Cortex of kidney (tissue), 1 donor: ENCODE measurements at regions not wholly inside any gene's neighbourhood (a gene's known extent, or its start where the extent isn't known, plus 50 kb on each side); places are given as distances from the start of the nearest gene placed in this dataset.
"Not testable (repeated sequence)": the region's sequence is repeated elsewhere in the genome, so short reads cannot be mapped to it uniquely, and the experiment has no call there.

Experiments
- DNase-seq: peaks from one replicate; lab custom pipeline; 2025; lab: John Stamatoyannopoulos, UW

GRCh38 chr16:85220964-85221731, 108.9 kb upstream of the CIBAR2 start:
- no peak for DNase-seq

DNA sequence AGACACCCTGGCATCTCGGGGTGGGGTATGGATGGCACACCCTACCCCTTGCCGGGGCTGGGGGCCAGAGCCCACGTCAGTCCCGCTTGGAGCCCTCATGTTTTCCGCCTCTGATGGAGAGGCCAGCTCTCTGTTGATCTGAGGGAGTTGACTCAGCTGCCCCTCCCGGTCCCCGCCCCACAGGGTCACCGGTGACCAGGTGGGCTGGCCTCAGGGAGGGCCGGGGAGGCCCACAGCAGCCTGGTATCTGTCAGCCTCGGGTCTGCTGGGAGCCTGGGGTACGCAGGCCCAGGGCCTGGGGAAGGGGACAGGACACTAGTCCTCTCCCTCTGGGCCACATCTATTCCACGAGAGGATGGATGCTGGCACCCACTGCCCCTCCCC, 109.5 kb upstream of the CIBAR2 start:
- no peak for DNase-seq

GRCh38 chr16:85222155-85222863, 110.0 kb upstream of the CIBAR2 start:
- no peak for DNase-seq

- DNase-seq = no peak
Measured at GRCh38 chr16:85225257-85225656, 113.0 kb upstream of the CIBAR2 start.

GRCh38 chr16:85225721-85226120, 113.4 kb upstream of the CIBAR2 start:
- DNase-seq = no peak

DNA sequence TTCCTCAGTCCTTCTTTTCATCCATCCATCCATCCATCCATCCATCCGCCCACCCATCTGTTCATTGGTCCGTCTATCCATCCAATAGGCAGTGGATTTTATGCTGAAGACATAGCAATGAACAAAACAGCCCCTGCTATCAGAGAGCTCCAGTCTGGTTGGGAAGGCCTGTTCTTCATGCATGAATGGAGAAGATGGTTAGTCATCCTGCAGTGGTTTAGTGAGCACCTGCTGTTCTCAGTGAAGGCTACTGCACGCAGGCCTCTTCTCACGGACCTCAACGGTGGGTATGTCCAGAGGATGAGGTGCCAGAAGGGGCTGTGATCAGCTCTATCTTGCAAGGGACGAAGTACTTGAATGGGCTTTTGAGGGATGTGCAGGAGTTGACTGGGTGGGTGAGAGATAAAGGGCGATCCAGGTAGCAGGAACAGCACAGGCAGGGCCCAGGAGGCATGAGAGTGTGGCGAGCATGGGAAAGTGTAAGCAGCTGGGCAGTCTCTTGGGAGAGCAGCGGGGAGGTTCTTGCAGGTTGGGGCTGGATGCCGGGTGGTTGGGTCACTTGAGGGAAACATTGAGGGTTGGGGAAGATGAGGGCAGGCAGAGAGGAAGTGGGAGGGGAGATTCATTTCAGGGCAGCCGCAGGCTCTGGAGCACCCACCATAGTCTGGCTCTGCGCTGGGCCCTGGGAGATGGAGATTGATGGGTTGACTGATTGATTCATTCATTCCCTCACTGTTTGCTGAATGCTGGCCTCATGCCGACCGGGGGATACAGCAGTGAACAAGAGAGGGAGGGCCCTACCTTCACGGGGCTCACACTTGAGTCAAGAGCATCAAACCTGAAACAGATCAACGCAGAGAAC, 115.0 kb upstream of the CIBAR2 start:
- no peak for DNase-seq

- DNase-seq = no peak
Measured at GRCh38 chr16:85227946-85228862, 115.9 kb upstream of the CIBAR2 start.

GRCh38 chr16:85228970-85229430, 116.7 kb upstream of the CIBAR2 start:
- DNase-seq = no peak

GRCh38 chr16:85229869-85230462, 117.7 kb upstream of the CIBAR2 start:
- DNase-seq = no peak

- DNase-seq = not testable (repeated sequence)
Measured at GRCh38 chr16:85230764-85231383, 118.6 kb upstream of the CIBAR2 start.

- DNase-seq = no peak
Measured at GRCh38 chr16:85231959-85232358, 119.7 kb upstream of the CIBAR2 start.

- no peak for DNase-seq
Measured at GRCh38 chr16:85232369-85233142, 120.3 kb upstream of the CIBAR2 start.

GRCh38 chr16:85233516-85233915, 121.2 kb upstream of the CIBAR2 start:
- DNase-seq = no peak

DNA sequence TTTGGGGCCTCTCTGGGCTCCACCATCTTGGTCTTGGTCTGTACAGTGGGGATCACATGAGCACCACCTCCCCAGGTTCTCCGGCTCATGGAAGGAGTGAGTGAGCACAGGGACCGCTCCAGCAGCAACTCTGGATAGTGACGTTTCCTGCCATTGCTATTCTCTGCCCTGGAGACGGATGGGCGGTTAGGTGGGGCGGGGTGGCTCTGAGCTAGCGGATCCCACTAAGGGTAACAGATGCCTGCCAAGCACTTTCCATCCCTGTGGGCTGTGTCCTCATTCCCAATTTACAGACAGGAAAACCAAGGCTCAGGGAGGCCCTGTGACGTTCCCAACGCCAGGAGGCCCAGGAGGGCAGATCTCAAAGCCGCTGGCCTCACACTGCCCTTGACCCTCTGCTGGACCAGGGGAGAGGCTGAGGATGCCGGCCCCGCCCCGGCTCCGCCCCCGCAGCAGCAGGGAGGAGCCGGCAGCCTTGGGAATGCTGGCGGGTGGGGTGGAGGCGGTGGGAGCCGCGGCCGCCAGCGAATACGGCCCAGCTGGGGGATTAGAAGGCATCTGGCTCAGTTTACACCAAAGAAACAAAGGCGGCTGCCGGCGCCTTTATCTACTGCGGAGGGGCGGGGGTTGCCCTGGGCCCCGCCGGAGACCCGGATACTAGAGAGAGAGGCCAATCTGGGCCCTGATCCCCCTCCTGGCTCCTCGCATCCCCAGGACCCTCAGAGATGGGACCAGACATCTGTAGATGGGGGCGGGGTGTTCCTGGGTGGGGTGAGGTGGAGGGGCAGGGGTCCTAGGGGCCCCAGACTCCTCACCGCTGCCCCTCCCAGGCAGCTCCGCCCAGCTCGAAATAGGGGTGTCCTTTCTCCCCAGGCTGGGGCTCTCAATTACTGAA, 122.3 kb upstream of the CIBAR2 start:
- DNase-seq = no peak

DNA sequence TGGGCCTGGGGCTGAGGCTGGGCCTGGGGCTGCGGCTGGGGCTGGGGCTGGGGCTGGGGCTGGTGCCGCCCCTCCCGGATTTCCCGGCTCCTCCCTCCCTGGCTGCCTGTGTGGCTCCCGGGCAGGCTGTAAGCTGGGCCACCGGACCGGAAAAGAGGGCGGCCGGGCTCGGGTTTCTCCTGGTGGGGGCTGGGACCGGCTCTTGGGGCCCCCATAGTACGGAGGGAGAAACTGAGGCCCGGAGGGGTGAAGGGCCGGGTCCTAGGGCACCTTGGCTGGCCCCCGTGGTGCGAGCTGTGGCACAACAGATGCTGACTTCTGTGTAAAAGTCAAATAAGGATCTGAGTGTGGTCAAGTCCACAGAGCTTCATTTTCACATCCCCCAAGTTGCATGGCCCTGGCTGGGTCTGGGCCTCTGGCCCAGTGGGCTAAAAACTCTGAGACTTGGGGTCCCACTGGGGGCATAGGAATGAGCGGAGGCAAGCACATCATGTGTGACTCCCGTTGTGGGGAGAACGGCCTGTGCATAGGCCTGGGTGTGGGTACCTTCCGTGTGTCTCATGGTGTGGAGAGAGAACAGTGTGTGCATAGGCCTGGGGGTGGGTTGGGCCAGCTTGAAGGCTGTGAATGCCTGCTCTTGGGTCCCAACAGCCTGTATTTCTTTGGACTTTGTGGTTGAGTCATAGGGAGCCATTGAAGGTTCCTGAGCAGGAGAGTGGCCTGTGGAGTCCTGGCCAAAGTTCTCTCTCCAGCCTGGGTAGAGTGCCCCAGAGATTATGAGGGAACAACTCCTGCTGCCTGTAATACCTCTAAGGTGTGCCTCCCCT, 123.9 kb upstream of the CIBAR2 start:
- no peak for DNase-seq

GRCh38 chr16:85236818-85237150, 124.5 kb upstream of the CIBAR2 start:
- DNase-seq = no peak

GRCh38 chr16:85237817-85238216, 125.5 kb upstream of the CIBAR2 start:
- no peak for DNase-seq

DNA sequence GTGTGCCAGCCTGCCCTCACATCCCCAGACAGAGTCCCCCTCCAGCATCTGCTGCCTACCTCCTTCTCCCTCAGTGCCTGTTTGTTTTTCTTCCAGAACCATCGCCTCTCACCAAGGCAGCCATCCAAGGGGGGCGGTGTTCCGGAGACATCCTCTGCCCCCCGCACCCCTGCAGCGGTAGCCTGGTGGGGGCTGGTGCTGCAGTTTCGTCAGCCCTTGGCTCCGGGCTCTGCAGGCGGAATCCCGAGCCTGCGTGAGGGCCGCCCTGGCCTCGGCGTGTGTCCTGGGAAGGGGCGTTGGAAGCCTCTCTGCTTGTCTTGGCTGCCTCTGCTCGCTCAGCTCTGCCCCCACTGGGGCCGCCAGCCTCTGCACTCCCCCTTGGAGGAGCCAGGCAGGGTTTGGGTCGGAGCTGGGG, 126.0 kb upstream of the CIBAR2 start:
- no peak for DNase-seq
